HCT116 (cell line): ENCODE measurements at regions not wholly inside any gene's neighbourhood (a gene's known extent, or its start where the extent isn't known, plus 50 kb on each side); places are given as distances from the start of the nearest gene placed in this dataset.

Source experiments
- ATAC-seq: fragments of 200-7000 bp; cut with Tn5 transposase; 2 replicates; pipeline ENCODE4 v1.9.1; 2020; ENCODE audit warnings: mild to moderate bottlenecking, moderate library complexity
- BruUV-seq: library from RNA; stranded (reverse); fragments of 400-500 nt; replicated peaks from 2 replicates; lab custom pipeline; 2021; lab: Mats Ljungman, UMichigan
- CTCF ChIA-PET: fragments of 300-600 bp; sonication (Branson Sonifier 250); formaldehyde crosslinking; loops from one replicate; lab custom pipeline; 2021; ENCODE audit warnings: antibody characterized with exemption; lab: Charles Lee
- POLR2A ChIA-PET: fragments of 300-600, 350-600 bp; sonication (Branson Sonifier 250); formaldehyde crosslinking; loops from one replicate; lab custom pipeline; 2021; ENCODE audit warnings: antibody characterized with exemption; lab: Charles Lee
- RAD21 ChIA-PET, 2 experiments: fragments of 300-600 bp; sonication (Branson Sonifier 250); formaldehyde crosslinking; loops; one replicate each; lab custom pipeline; 2023; ENCODE audit warnings: low total read pairs in 2 of 2; ENCODE audit not compliant: uncharacterized antibody in 2 of 2, unreplicated experiment in 2 of 2, low non-redundant PET in 1 of 2; lab: Charles Lee
- DNase-seq: peaks from one replicate; pipeline ENCODE4 v3.0.0-alpha.2; 2010; ENCODE audit warnings: low read depth, low spot score
- H2AFZ ChIP-seq: fragments of 200-600 bp; shearing (Covaris generic), sonication (generic); 2 replicates; pipeline ENCODE4 v1.6.1; 2017; ENCODE audit warnings: low read depth, mixed run types, mixed read lengths, antibody characterized with exemption, low read length; ENCODE audit not compliant: poor library complexity, severe bottlenecking
- H3K27ac ChIP-seq: 2 replicates; pipeline ENCODE4 v1.5.1; 2012; ENCODE audit warnings: low read depth, low read length
- H3K27me3 ChIP-seq: fragments of 200-600 bp; sonication (generic); 2 replicates; pipeline ENCODE4 v1.6.1; 2016; ENCODE audit warnings: mixed run types, low read length, mixed read lengths; ENCODE audit not compliant: insufficient read depth
- H3K36me3 ChIP-seq, 2 experiments: fragments of 200-500 bp in 1 of 2; fragments of 200-600 bp in 1 of 2; sonication (Bioruptor generic) in 1 of 2; sonication (generic) in 1 of 2; 2 replicates each; pipeline versions ENCODE4 v1.5.1 to v1.6.1; 2014 to 2016; ENCODE audit warnings: low read length in 2 of 2, inconsistent platforms in 1 of 2, mixed read lengths in 1 of 2, mixed run types in 1 of 2; ENCODE audit not compliant: insufficient read depth in 2 of 2, control insufficient read depth in 1 of 2
- H3K4me1 ChIP-seq, 2 experiments: fragments of 200-600 bp in 1 of 2; sonication (generic) in 1 of 2; 2 replicates each; pipeline versions ENCODE4 v1.5.1 to v1.6.1; 2012 to 2017; ENCODE audit warnings: low read length in 2 of 2, inconsistent platforms in 1 of 2, mild to moderate bottlenecking in 1 of 2, mixed read lengths in 1 of 2, mixed run types in 1 of 2, moderate library complexity in 1 of 2; ENCODE audit not compliant: insufficient read depth in 2 of 2, control insufficient read depth in 1 of 2
- H3K4me2 ChIP-seq: fragments of 200-600 bp; sonication (generic); 2 replicates; pipeline ENCODE4 v1.6.1; 2017; ENCODE audit warnings: mixed run types, low read length, mixed read lengths
- H3K4me3 ChIP-seq, 2 experiments: fragments of 200-600 bp in 1 of 2; sonication (generic) in 1 of 2; replicated peaks in 1 of 2; 2 replicates each; pipeline ENCODE4 v1.5.1; 2011 to 2016; ENCODE audit warnings: low read length in 2 of 2, control low read depth in 1 of 2, low read depth in 1 of 2, mild to moderate bottlenecking in 1 of 2, mixed read lengths in 1 of 2, mixed run types in 1 of 2
- H3K79me2 ChIP-seq: fragments of 200-600 bp; sonication (generic); 2 replicates; pipeline ENCODE4 v1.6.1; 2017; ENCODE audit warnings: mild to moderate bottlenecking, mixed run types, low read length, moderate library complexity, mixed read lengths; ENCODE audit not compliant: insufficient read depth
- H3K9ac ChIP-seq: fragments of 200-600 bp; sonication (generic); 2 replicates; pipeline ENCODE4 v1.6.1; 2016; ENCODE audit warnings: low read length, mixed read lengths
- H3K9me2 ChIP-seq: fragments of 200-600 bp; sonication (generic), shearing (Covaris generic); 2 replicates; pipeline ENCODE4 v1.6.1; 2017; ENCODE audit warnings: mixed run types, mild to moderate bottlenecking, moderate library complexity; ENCODE audit not compliant: insufficient read depth
- H3K9me3 ChIP-seq, 2 experiments: fragments of 200-500 bp in 1 of 2; fragments of 200-600 bp in 1 of 2; sonication (Bioruptor generic) in 1 of 2; sonication (generic) in 1 of 2; 2 replicates each; pipeline ENCODE4 v1.6.1; 2014 to 2017; ENCODE audit warnings: low read length in 2 of 2, mixed read lengths in 2 of 2, inconsistent platforms in 1 of 2, low read depth in 1 of 2, mild to moderate bottlenecking in 1 of 2, mixed run types in 1 of 2, moderate library complexity in 1 of 2; ENCODE audit not compliant: control insufficient read depth in 1 of 2, insufficient read depth in 1 of 2
- H4K20me1 ChIP-seq: fragments of 200-600 bp; sonication (generic), shearing (Covaris generic); 2 replicates; pipeline ENCODE4 v1.6.1; 2017; ENCODE audit warnings: mixed run types, mild to moderate bottlenecking, moderate library complexity; ENCODE audit not compliant: insufficient read depth
- ATF3 ChIP-seq: IDR thresholded peaks from 2 replicates; pipeline ENCODE4 v1.6.1; 2012
- CBX3 ChIP-seq: IDR thresholded peaks from 2 replicates; pipeline ENCODE4 v1.6.1; 2012; ENCODE audit warnings: low read depth
- CEBPB ChIP-seq: IDR thresholded peaks from 2 replicates; pipeline ENCODE4 v1.6.1; 2012; ENCODE audit warnings: low read depth
- ELF1 ChIP-seq: IDR thresholded peaks from 2 replicates; pipeline ENCODE4 v1.6.1; 2012; ENCODE audit warnings: low read depth, borderline replicate concordance
- EZH2 ChIP-seq: fragments of 200-600 bp; sonication (generic); IDR thresholded peaks from 2 replicates; pipeline ENCODE4 v1.6.1; 2017; ENCODE audit warnings: antibody characterized with exemption, mixed run types
- EZH2phosphoT487 ChIP-seq: fragments of 200-600 bp; IDR thresholded peaks from 2 replicates; pipeline ENCODE4 v1.6.1; 2018; ENCODE audit warnings: antibody characterized with exemption, borderline replicate concordance
- JUND ChIP-seq: IDR thresholded peaks from 2 replicates; pipeline ENCODE4 v1.6.1; 2012
- MAX ChIP-seq: IDR thresholded peaks from 2 replicates; pipeline ENCODE4 v1.6.1; 2012
- POLR2A ChIP-seq: IDR thresholded peaks from 2 replicates; pipeline ENCODE4 v1.7.0; 2011; ENCODE audit warnings: borderline replicate concordance; ENCODE audit not compliant: insufficient read depth, insufficient read length; ENCODE audit errors: extremely low read depth
- POLR2AphosphoS5 ChIP-seq: IDR thresholded peaks from 2 replicates; pipeline ENCODE4 v1.6.1; 2011; ENCODE audit warnings: mild to moderate bottlenecking, low read depth, low read length, moderate library complexity
- RAD21 ChIP-seq: IDR thresholded peaks from 2 replicates; pipeline ENCODE4 v1.6.1; 2012; ENCODE audit warnings: low read depth, mild to moderate bottlenecking
- REST ChIP-seq: IDR thresholded peaks from 2 replicates; pipeline ENCODE4 v1.6.1; 2012; ENCODE audit warnings: low read depth
- SIN3A ChIP-seq: IDR thresholded peaks from 2 replicates; pipeline ENCODE4 v1.6.1; 2012; ENCODE audit warnings: low read depth
- SP1 ChIP-seq: IDR thresholded peaks from 2 replicates; pipeline ENCODE4 v1.6.1; 2012; ENCODE audit warnings: low read depth
- SRF ChIP-seq: IDR thresholded peaks from 2 replicates; pipeline ENCODE4 v1.6.1; 2012; ENCODE audit warnings: low read depth
- TCF7L2 ChIP-seq: IDR thresholded peaks from 2 replicates; pipeline ENCODE4 v1.7.0; 2011; ENCODE audit warnings: borderline replicate concordance, inconsistent platforms; ENCODE audit not compliant: insufficient read depth, insufficient read length; ENCODE audit errors: extremely low read depth
- YY1 ChIP-seq: IDR thresholded peaks from 2 replicates; pipeline ENCODE4 v1.6.1; 2011; ENCODE audit warnings: low read length, low read depth, moderate library complexity, mild to moderate bottlenecking; ENCODE audit not compliant: insufficient replicate concordance; ENCODE audit errors: extremely low read depth
- ZFX ChIP-seq: fragments of 450-650 bp; IDR thresholded peaks from 2 replicates; pipeline ENCODE4 v1.6.1; 2017
- intact Hi-C: fragments of 100-400 bp; cut with micrococcal nuclease; formaldehyde crosslinking; loops from 2 replicates; pipeline ENCODE4 v1.10.0; 2022

- ChIA-PET CTCF (no interaction called here), POLR2A (no interaction called here)
- no peak overlapping the region for H3K9ac ChIP-seq
- H2AFZ ChIP-seq, result no peak overlapping the region
- H4K20me1 ChIP-seq, result no peaks in the 10 kb centered on the region
- intact Hi-C loops, result no loop called here
- H3K79me2 ChIP-seq, result no peaks in the 10 kb centered on the region
- ATAC-seq, result no peak
- no peaks in the 10 kb centered on the region for H3K4me1 ChIP-seq
- BruUV-seq, result no TSS peak
- H3K27ac ChIP-seq, result no peak overlapping the region
- TF ChIP-seq RAD21, result no peak
- TF ChIP-seq ZFX, result no peak
- TF ChIP-seq, all 23 proteins: peak for 0
- H3K27me3 ChIP-seq, result no peaks in the 10 kb centered on the region
- no peak overlapping the region for H3K4me3 ChIP-seq
- no peaks in the 10 kb centered on the region for H3K9me2 ChIP-seq
- RAD21 ChIA-PET, result no interaction called here
- H3K4me2 ChIP-seq, result no peak overlapping the region
- no peaks in the 10 kb centered on the region for H3K36me3 ChIP-seq
- no peak for DNase-seq
- H3K9me3 ChIP-seq, result no peaks in the 10 kb centered on the region; a peak in 1 of 4 replicates
Measured at GRCh38 chr2:66850376-66850775, 415.5 kb downstream of the MEIS1 start.

- H3K9me3 ChIP-seq, result no peaks in the 10 kb centered on the region; a peak in 1 of 4 replicates
- H3K4me1 ChIP-seq, result no peaks in the 10 kb centered on the region
- no peak overlapping the region for H3K27ac ChIP-seq
- H3K4me3 ChIP-seq, result no peak overlapping the region
- no peaks in the 10 kb centered on the region for H3K27me3 ChIP-seq
- ATAC-seq (no peak), DNase-seq (no peak)
- intact Hi-C loops, result no loop called here
- no peaks in the 10 kb centered on the region for H4K20me1 ChIP-seq
- CTCF ChIA-PET, result no interaction called here
- H2AFZ ChIP-seq, result no peak overlapping the region
- no peak overlapping the region for H3K4me2 ChIP-seq
- no peaks in the 10 kb centered on the region for H3K36me3 ChIP-seq
- RAD21 ChIA-PET, result no interaction called here
- no peaks in the 10 kb centered on the region for H3K9me2 ChIP-seq
- H3K79me2 ChIP-seq, result no peaks in the 10 kb centered on the region
- H3K9ac ChIP-seq, result no peak overlapping the region
- BruUV-seq, result no TSS peak
- POLR2A ChIA-PET, result no interaction called here
- TF ChIP-seq ZFX (no peak), ELF1 (no peak), REST (no peak), ATF3 (no peak), MAX (no peak), YY1 (no peak), JUND (no peak), SP1 (no peak), SRF (no peak), SIN3A (no peak), POLR2AphosphoS5 (no peak), CEBPB (no peak), CBX3 (no peak), RAD21 (no peak), EZH2phosphoT487 (no peak), POLR2A (no peak), TCF7L2 (no peak), EZH2 (no peak)
Measured at GRCh38 chr2:66851449-66851872, 416.5 kb downstream of the MEIS1 start.
